ENCODE measurements at regions not wholly inside any gene's neighbourhood (a gene's known extent, or its start where the extent isn't known, plus 50 kb on each side); places are given as distances from the start of the nearest gene placed in this dataset.

GRCh38 chr3:124260206-124260915 lies 268.4 kb upstream of the ROPN1 start:
- in situ Hi-C loops (cut with MboI; ENCODE audit: low pct_unique_long_range_greater_than_20kb, low sequenced_read_pairs) = no loop called here
- no peak for DNase-seq

GRCh38 chr3:124261306-124261705 lies 269.4 kb upstream of the ROPN1 start:
- in situ Hi-C loops (cut with MboI; ENCODE audit: low pct_unique_long_range_greater_than_20kb, low sequenced_read_pairs) = no loop called here
- DNase-seq = no peak

- peak; percentile 31 for DNase-seq
Measured at GRCh38 chr3:124263168-124263567, 271.2 kb upstream of the ROPN1 start.

GRCh38 chr3:124264346-124264745 lies 272.4 kb upstream of the ROPN1 start:
- DNase-seq = no peak
- in situ Hi-C loops (cut with MboI; ENCODE audit: low pct_unique_long_range_greater_than_20kb, low sequenced_read_pairs) = no loop called here

More at GRCh38 chr3:124263168-124263567, 271.2 kb upstream of the ROPN1 start:
- in situ Hi-C loops (cut with MboI; ENCODE audit: low pct_unique_long_range_greater_than_20kb, low sequenced_read_pairs) = no loop called here

- in situ Hi-C loops (cut with MboI; ENCODE audit: low pct_unique_long_range_greater_than_20kb, low sequenced_read_pairs) = no loop called here
- DNase-seq = no peak
Measured at GRCh38 chr3:124266487-124266886, 274.6 kb upstream of the ROPN1 start.

GRCh38 chr3:124267406-124267805 lies 275.5 kb upstream of the ROPN1 start:
- in situ Hi-C loops (cut with MboI; ENCODE audit: low pct_unique_long_range_greater_than_20kb, low sequenced_read_pairs) = no loop called here
- DNase-seq = no peak

GRCh38 chr3:124268355-124268754 lies 276.4 kb upstream of the ROPN1 start:
- in situ Hi-C loops (cut with MboI; ENCODE audit: low pct_unique_long_range_greater_than_20kb, low sequenced_read_pairs) = no loop called here
- no peak for DNase-seq

GRCh38 chr3:124269619-124270018 lies 277.7 kb upstream of the ROPN1 start:
- no peak for DNase-seq
- in situ Hi-C loops (cut with MboI; ENCODE audit: low pct_unique_long_range_greater_than_20kb, low sequenced_read_pairs) = no loop called here

- no peak for DNase-seq
- in situ Hi-C loops (cut with MboI; ENCODE audit: low pct_unique_long_range_greater_than_20kb, low sequenced_read_pairs) = no loop called here
Measured at GRCh38 chr3:124272605-124273151, 280.8 kb upstream of the ROPN1 start.

GRCh38 chr3:124273651-124274050 lies 281.7 kb upstream of the ROPN1 start:
- no peak for DNase-seq
- in situ Hi-C loops (cut with MboI; ENCODE audit: low pct_unique_long_range_greater_than_20kb, low sequenced_read_pairs) = no loop called here

- no peak for DNase-seq
Measured at GRCh38 chr3:124274051-124274450, 282.1 kb upstream of the ROPN1 start.

GRCh38 chr3:124275412-124275811 lies 283.5 kb upstream of the ROPN1 start:
- no peak for DNase-seq
- in situ Hi-C loops (cut with MboI; ENCODE audit: low pct_unique_long_range_greater_than_20kb, low sequenced_read_pairs) = no loop called here

More at GRCh38 chr3:124274051-124274450, 282.1 kb upstream of the ROPN1 start:
- in situ Hi-C loops (cut with MboI; ENCODE audit: low pct_unique_long_range_greater_than_20kb, low sequenced_read_pairs) = no loop called here

GRCh38 chr3:124276133-124276532 lies 284.2 kb upstream of the ROPN1 start:
- DNase-seq = no peak
- in situ Hi-C loops (cut with MboI; ENCODE audit: low pct_unique_long_range_greater_than_20kb, low sequenced_read_pairs) = no loop called here

GRCh38 chr3:124276539-124277143 lies 284.7 kb upstream of the ROPN1 start:
- in situ Hi-C loops (cut with MboI; ENCODE audit: low pct_unique_long_range_greater_than_20kb, low sequenced_read_pairs) = no loop called here
- no peak for DNase-seq

GRCh38 chr3:124277144-124277890 lies 285.4 kb upstream of the ROPN1 start:
- DNase-seq = no peak
- in situ Hi-C loops (cut with MboI; ENCODE audit: low pct_unique_long_range_greater_than_20kb, low sequenced_read_pairs) = no loop called here

- peak; percentile 45 for DNase-seq
- in situ Hi-C loops (cut with MboI; ENCODE audit: low pct_unique_long_range_greater_than_20kb, low sequenced_read_pairs) = no loop called here
Measured at GRCh38 chr3:124281453-124282316, 289.8 kb upstream of the ROPN1 start.

- in situ Hi-C loops (cut with MboI; ENCODE audit: low pct_unique_long_range_greater_than_20kb, low sequenced_read_pairs) = no loop called here
- DNase-seq = no peak
Measured at GRCh38 chr3:124282751-124283651, 291.1 kb upstream of the ROPN1 start.

GRCh38 chr3:124283652-124284023 lies 291.7 kb upstream of the ROPN1 start:
- DNase-seq = no peak
- in situ Hi-C loops (cut with MboI; ENCODE audit: low pct_unique_long_range_greater_than_20kb, low sequenced_read_pairs) = no loop called here
